LNCAP (cell line): ENCODE measurements at regions not wholly inside any gene's neighbourhood (a gene's known extent, or its start where the extent isn't known, plus 50 kb on each side); places are given as distances from the start of the nearest gene placed in this dataset.

Experiments
- TF ChIP-seq, protein P1 (sequence below): fragments of 450-650 bp; IDR thresholded peaks from 2 replicates; pipeline ENCODE4 v1.5.1; 2017; ENCODE audit warnings: mild to moderate bottlenecking

DNA sequence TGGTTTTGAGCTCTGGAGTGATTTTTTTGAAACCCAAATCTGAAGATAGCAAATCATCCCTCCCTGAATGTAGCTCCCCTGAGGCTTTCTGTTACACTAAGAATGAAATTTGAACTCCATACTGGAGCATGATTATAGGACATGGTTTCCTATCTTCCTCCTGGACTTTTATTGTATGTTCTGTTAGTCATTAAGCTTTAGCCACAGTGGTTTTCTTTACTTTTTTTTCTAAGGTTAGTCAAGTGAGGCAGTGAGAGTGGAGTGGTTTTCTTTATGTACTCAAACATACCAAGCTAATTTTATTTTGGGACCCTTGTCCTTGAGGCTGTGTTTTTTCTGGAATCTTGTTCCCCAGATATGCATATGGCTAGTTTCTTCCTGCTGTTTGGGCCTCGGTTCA is 55.2 kb upstream of the FRMD4B start:
- TF ChIP-seq, protein P1, sequence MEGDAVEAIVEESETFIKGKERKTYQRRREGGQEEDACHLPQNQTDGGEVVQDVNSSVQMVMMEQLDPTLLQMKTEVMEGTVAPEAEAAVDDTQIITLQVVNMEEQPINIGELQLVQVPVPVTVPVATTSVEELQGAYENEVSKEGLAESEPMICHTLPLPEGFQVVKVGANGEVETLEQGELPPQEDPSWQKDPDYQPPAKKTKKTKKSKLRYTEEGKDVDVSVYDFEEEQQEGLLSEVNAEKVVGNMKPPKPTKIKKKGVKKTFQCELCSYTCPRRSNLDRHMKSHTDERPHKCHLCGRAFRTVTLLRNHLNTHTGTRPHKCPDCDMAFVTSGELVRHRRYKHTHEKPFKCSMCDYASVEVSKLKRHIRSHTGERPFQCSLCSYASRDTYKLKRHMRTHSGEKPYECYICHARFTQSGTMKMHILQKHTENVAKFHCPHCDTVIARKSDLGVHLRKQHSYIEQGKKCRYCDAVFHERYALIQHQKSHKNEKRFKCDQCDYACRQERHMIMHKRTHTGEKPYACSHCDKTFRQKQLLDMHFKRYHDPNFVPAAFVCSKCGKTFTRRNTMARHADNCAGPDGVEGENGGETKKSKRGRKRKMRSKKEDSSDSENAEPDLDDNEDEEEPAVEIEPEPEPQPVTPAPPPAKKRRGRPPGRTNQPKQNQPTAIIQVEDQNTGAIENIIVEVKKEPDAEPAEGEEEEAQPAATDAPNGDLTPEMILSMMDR: no peak

DNA sequence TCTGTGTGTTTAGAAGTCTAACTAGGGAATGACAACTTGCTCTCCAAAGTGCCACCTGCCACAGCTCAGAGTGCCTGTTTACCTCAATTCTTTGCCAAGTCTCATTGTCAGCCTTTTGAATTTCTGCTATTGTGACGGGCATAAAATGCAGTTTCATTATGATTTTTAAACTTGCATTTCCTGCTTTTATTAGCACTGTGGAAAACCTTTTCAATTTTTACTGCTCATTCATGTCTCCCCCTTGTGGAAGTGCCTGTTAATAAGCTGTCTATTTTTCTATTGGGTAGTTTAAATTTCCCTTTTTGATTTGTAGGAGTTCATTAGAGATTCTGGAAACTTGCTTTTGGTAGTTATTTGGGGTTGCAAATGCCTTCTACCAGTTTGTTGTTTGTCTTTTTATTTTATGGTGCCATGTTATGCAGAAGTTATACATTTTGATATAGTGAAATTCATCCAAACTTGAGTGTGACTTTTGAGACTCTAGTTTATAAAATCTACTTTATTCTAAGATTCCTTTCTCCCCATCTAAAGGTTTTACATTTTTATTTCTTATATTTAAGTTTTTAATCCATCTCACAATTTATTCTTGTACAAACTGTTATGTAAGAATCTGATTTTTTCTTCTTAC is 53.9 kb upstream of the FRMD4B start:
- TF ChIP-seq, protein P1: peak; percentile 76

DNA sequence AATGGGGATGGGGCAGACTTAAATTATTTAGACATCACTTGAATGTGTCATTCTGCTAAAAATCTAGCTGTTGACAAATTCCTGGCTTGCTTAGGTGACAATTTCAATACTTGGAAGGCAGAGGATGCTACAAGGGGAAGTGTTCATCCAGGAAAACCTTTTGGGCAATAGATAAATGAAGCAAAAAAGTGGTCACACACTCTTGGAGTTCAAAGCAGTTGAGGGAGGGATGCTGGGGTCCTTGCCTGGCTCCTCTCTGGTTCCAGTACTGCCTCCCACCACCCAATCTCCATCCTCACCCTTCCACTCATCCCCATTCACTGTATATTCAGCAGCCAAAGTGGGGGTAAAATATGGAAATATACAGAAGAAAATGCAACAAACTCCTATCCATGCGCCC is 52.6 kb upstream of the FRMD4B start:
- TF ChIP-seq, protein P1: no peak

DNA sequence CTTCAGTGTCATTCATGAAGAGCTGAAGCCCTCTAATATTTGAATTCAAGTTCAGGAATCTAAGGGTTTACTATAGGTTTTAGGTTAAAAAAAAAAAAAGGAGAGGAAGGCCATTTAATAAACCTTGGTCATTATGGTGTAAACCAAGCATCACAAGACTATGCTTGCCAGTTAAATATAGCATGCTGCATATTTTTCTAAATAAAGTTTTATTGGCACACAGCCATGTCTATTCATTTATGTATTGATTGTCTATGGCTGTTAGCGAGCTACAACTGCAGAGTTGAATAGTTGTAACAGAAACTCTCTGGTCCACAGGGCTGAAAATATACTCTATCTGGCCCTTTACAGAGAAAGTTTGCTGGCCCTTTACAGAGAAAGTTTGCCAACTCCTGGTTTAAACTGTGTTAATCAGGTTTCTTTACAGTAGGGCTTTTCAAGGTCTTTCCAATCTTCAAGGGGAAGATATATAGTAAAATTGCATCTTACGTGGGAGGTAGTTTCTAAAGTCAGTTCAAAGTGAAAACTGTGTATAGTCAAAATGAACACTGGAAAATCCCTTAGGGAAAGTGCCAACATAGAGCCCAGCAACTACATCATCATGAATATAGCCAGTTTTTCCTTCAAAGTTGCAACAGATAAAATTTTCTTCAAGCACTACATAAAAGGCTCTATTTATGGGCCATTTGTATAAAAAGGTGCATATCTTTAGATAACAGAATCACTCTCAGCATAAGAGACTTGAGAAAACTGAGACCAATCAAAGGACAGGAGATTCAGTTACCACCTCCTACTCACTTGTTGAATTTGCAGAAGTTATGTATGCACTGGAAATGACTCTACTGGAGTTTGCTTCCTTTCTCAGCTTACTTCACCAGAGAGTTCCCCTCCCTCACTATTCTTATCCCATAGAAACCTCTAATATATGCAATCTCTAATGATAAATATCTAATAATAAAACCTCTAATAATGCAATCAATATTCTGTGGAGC is 49.7 kb upstream of the FRMD4B start:
- TF ChIP-seq, protein P1: no peak
